Vagina (tissue), 2 donors: ENCODE measurements at regions not wholly inside any gene's neighbourhood (a gene's known extent, or its start where the extent isn't known, plus 50 kb on each side); places are given as distances from the start of the nearest gene placed in this dataset.

Experiments used
- CTCF ChIP-seq, 3 experiments: fragments of 450-650 bp in 2 of 3; fragments of 200-600 bp in 1 of 3; sonication (generic) in 1 of 3; IDR thresholded peaks; one replicate each; pipeline ENCODE4 v1.5.1; 2017 to 2019; ENCODE audit warnings: antibody characterized with exemption in 3 of 3, mild to moderate bottlenecking in 2 of 3, moderate library complexity in 2 of 3
- POLR2A ChIP-seq, 2 donors: fragments of 450-650 bp; IDR thresholded peaks; one replicate each; pipeline ENCODE4 v1.6.1; 2017; ENCODE audit warnings: antibody characterized with exemption in 2 of 2, mild to moderate bottlenecking in 2 of 2, moderate library complexity in 2 of 2
- POLR2AphosphoS5 ChIP-seq, 2 donors: sonication (generic); formaldehyde crosslinking; IDR thresholded peaks; one replicate each; pipeline ENCODE4 v1.9.0; 2017; ENCODE audit warnings: antibody characterized with exemption in 2 of 2, mild to moderate bottlenecking in 2 of 2, low read depth in 1 of 2; ENCODE audit not compliant: insufficient read depth in 1 of 2

- no peak for TF ChIP-seq POLR2A (IDR thresholded peaks at IDR 0.05)
- TF ChIP-seq CTCF (IDR thresholded peaks at IDR 0.05): no peak
- TF ChIP-seq POLR2AphosphoS5 (IDR thresholded peaks at IDR 0.05; ENCODE audit: insufficient read depth in 1 of 2, low read depth in 1 of 2): no peak
Observed at GRCh38 chr1:115426231-115426771, 88.3 kb upstream of the NGF start.
